ENCODE measurements at regions not wholly inside any gene's neighbourhood (a gene's known extent, or its start where the extent isn't known, plus 50 kb on each side); places are given as distances from the start of the nearest gene placed in this dataset.

GRCh38 chr9:106502930-106503329 lies 360.0 kb upstream of the ZNF462 start:
- TF ChIP-seq NR2C2 (CRISPR knock-in tag; IDR thresholded peaks at IDR 0.05) (no peak), ZNF138 (CRISPR knock-in tag; conservative IDR thresholded peaks at IDR 0.05) (no peak), CTCF (IDR thresholded peaks at IDR 0.05) (no peak), USF2 (CRISPR knock-in tag; IDR thresholded peaks at IDR 0.05) (no peak), TEAD4 (CRISPR knock-in tag; IDR thresholded peaks at IDR 0.05) (no peak), ZNF232 (CRISPR knock-in tag; IDR thresholded peaks at IDR 0.05) (no peak), NR3C1 (CRISPR knock-in tag; conservative IDR thresholded peaks at IDR 0.05; ENCODE audit: low read depth) (no peak), ATF3 (CRISPR knock-in tag; conservative IDR thresholded peaks at IDR 0.05) (no peak), FOXK1 (CRISPR knock-in tag; IDR thresholded peaks at IDR 0.05) (no peak)

All from WTC11 (cell line).